Neural crest cell (in vitro differentiated cells): ENCODE measurements at regions not wholly inside any gene's neighbourhood (a gene's known extent, or its start where the extent isn't known, plus 50 kb on each side); places are given as distances from the start of the nearest gene placed in this dataset.

Experiments
- DNase-seq: peaks from one replicate; pipeline ENCODE4 v3.0.0; 2021; ENCODE audit warnings: low read depth, mixed read lengths, low spot score
- H3K27ac Mint-ChIP-seq: one replicate; pipeline ENCODE4 v1.8.0; 2021; ENCODE audit warnings: mild to moderate bottlenecking, mixed read lengths; ENCODE audit not compliant: unreplicated experiment
- H3K27me3 Mint-ChIP-seq: 2 replicates; pipeline ENCODE4 v1.8.0; 2021; ENCODE audit warnings: low read depth, mild to moderate bottlenecking, mixed read lengths
- H3K36me3 Mint-ChIP-seq: 2 replicates; pipeline ENCODE4 v1.8.0; 2021; ENCODE audit warnings: low read depth, mild to moderate bottlenecking, mixed read lengths
- H3K4me1 Mint-ChIP-seq: 2 replicates; pipeline ENCODE4 v1.8.0; 2021; ENCODE audit warnings: mixed read lengths
- H3K4me3 Mint-ChIP-seq: one replicate; pipeline ENCODE4 v1.8.0; 2021; ENCODE audit warnings: mild to moderate bottlenecking, mixed read lengths
- H3K9me3 Mint-ChIP-seq: 2 replicates; pipeline ENCODE4 v1.8.0; 2021; ENCODE audit warnings: mixed read lengths
- TF ChIP-seq, protein P1 (sequence below): fragments of 200-600 bp; sonication (generic); conservative IDR thresholded peaks from 2 replicates; pipeline ENCODE4 v1.5.0; 2021; ENCODE audit warnings: antibody characterized with exemption, mild to moderate bottlenecking

DNA sequence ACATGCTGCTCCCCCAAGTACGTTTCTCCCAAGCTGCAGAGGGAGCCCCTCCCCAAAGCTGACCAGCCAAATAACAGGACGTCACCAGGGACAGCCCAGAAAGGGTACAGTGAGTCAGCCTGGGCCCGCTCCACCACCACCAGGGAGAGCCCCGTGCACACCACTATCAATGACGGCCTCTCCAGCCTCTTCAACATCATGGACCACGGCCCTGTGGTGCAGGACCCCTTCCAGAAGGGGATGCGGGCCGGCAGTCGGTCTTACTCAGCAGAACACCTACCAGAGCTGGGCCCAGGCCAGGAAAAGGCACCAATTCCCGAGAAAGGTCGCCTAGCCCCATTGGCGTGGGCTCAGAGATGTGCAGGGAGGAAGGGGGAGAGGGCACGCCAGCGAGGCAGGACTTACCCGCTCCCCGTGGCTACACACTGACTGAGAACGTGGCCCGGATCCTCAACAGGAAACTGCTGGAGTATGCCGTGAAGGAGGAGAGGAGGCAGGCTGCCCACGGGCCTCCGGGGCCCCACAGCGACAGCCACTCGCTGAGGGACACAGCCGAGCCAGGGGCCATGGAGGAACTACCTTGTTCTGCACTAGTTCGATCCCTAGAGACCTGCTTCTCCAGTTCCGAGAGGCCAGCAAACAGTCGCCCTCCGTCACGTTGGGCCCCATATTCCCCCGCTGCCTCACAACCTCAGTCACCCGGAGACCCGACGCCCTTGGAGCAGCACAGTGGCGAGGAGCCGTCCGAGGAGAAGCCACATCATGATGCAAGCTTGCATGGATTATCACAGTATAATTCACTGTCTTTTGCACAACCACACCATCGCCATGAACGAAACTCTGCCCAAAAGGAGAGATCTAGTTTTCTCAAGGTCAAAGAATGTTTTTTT, 815.9 kb upstream of the KLHL1 start:
- H3K27ac Mint-ChIP-seq, result peak overlapping the region; percentile 71
- DNase-seq, result no peak

DNA sequence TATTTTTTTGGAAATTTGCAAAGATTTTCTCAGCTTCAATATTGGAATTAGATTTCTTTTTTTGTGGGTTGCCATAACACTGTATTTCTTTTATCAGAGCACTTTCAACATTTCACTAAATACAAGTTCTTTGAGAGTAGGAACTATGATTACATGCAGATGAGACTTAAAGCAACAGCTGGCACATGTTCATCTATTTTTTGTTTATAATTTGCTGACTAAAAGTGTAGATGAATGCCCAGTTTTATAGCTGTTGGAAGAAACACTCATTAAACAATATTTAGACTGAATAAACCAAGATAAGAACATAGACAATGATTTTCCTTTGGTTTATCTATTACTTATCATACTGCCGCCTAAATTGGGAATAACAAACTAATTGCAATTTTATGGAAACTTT, 803.0 kb upstream of the KLHL1 start:
- Mint-ChIP-seq H3K9me3 (peaks cover 3% of the 10 kb centered on the region), H3K27ac (no peak overlapping the region), H3K27me3 (no peaks in the 10 kb centered on the region), H3K36me3 (no peaks in the 10 kb centered on the region), H3K4me1 (peaks cover 9% of the 10 kb centered on the region), H3K4me3 (no peak overlapping the region)
- DNase-seq, result no peak
- TF ChIP-seq, protein P1, sequence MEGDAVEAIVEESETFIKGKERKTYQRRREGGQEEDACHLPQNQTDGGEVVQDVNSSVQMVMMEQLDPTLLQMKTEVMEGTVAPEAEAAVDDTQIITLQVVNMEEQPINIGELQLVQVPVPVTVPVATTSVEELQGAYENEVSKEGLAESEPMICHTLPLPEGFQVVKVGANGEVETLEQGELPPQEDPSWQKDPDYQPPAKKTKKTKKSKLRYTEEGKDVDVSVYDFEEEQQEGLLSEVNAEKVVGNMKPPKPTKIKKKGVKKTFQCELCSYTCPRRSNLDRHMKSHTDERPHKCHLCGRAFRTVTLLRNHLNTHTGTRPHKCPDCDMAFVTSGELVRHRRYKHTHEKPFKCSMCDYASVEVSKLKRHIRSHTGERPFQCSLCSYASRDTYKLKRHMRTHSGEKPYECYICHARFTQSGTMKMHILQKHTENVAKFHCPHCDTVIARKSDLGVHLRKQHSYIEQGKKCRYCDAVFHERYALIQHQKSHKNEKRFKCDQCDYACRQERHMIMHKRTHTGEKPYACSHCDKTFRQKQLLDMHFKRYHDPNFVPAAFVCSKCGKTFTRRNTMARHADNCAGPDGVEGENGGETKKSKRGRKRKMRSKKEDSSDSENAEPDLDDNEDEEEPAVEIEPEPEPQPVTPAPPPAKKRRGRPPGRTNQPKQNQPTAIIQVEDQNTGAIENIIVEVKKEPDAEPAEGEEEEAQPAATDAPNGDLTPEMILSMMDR, result no peak

More for the DNA sequence above, 815.9 kb upstream of the KLHL1 start:
- TF ChIP-seq, protein P1, result no peak
- H3K4me3 Mint-ChIP-seq, result no peak overlapping the region
- no peaks in the 10 kb centered on the region for H3K36me3 Mint-ChIP-seq
- no peaks in the 10 kb centered on the region for H3K9me3 Mint-ChIP-seq
- H3K4me1 Mint-ChIP-seq, result no peaks in the 10 kb centered on the region
- H3K27me3 Mint-ChIP-seq, result no peaks in the 10 kb centered on the region

DNA sequence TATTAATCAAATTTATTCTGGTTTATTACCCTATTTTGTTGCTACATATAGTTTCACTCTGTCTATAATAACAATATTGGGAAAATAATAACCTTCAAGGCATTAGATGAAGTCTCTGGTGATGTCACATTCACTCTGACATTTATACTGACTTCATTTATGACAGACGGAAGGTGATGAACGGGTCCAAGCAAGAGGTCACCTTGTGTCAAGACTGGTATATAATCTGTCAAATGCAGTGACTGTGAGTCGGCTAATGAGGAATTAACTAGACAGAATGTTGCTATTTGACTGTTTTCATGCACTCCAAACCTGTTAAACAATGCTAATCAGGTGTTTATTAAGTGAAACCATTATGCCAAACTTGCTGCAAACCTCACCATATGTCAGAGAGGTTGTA, 800.5 kb upstream of the KLHL1 start:
- no peaks in the 10 kb centered on the region for H3K36me3 Mint-ChIP-seq
- no peak for DNase-seq
- H3K4me3 Mint-ChIP-seq, result no peak overlapping the region
- peaks cover 3% of the 10 kb centered on the region for H3K9me3 Mint-ChIP-seq
- TF ChIP-seq, protein P1, result no peak
- H3K27me3 Mint-ChIP-seq, result no peaks in the 10 kb centered on the region
- H3K27ac Mint-ChIP-seq, result no peak overlapping the region
- H3K4me1 Mint-ChIP-seq, result peaks cover 29% of the 10 kb centered on the region

DNA sequence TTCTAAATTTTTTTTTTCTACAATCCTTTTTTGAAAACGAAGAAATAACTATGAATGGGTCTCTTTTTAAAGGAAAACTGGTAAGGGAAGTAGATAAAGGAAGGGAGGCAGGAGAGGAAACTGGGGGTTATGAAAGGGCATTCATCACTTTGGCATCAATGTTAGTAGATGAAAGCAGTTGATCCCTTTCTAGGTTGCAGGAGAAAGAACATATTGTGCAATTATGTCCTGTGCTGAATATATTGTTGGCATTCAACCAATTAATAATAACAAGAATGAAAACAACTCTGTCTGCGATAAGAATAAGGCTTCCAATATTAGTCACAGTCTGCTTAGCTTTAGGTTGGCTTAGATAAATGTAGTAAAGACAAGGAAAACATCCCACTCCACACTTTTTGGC, 796.8 kb upstream of the KLHL1 start:
- Mint-ChIP-seq H3K4me3 (peak overlapping the region; percentile 59), H3K9me3 (peaks cover 10% of the 10 kb centered on the region), H3K27ac (peak overlapping the region; percentile 3), H3K27me3 (no peaks in the 10 kb centered on the region), H3K4me1 (peaks cover 36% of the 10 kb centered on the region), H3K36me3 (peaks cover 7% of the 10 kb centered on the region)
- no peak for DNase-seq
- TF ChIP-seq, protein P1, result no peak

DNA sequence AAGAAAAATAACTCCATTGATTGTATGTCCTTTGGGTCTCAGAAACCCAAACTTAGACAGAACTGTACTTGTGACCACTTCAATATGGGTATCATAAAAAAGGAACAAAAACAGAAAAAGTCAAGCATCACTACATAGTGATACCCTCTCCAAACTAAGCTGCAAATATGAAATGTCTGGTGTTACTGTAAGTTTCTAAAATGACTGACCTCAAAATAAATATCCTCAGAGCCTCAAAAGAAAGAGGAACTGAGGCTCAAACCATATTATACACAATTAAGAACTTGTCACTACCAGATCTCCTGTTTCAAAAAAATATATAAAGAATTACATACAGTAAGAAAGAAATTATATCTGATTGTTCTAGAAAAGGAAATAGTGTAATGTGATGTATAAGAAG, 787.9 kb upstream of the KLHL1 start:
- no peak overlapping the region for H3K27ac Mint-ChIP-seq
- H3K9me3 Mint-ChIP-seq, result peaks cover 5% of the 10 kb centered on the region
- no peaks in the 10 kb centered on the region for H3K27me3 Mint-ChIP-seq
- H3K36me3 Mint-ChIP-seq, result peaks cover 2% of the 10 kb centered on the region
- no peak for DNase-seq
- H3K4me3 Mint-ChIP-seq, result no peak overlapping the region
- no peaks in the 10 kb centered on the region for H3K4me1 Mint-ChIP-seq
- TF ChIP-seq, protein P1, result no peak
